ENCODE measurements at regions not wholly inside any gene's neighbourhood (a gene's known extent, or its start where the extent isn't known, plus 50 kb on each side); places are given as distances from the start of the nearest gene placed in this dataset.

DNA sequence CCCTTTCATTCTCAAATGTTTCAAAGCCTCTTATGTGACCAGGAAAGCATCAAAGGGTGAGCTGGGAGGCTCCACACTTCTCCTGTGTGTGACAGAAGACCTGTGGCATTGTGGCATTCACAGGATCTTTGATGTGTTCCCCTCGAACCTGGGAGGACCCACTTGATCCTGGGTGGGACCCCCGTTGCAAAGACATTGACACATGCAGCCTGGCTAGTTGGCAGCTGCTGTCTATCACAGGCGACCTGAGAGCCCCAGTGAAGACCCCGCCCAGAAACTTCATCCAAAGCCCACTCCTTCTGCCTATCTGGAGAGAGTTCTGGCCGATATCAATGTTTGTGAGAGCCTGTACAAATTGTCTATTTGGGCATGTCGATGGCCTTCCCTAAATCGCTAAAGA, 140.4 kb upstream of the ATP2B2 start:
- Histone ChIP-seq H3K27ac (ENCODE audit: low read depth, low read length, poor library complexity, severe bottlenecking) (no peak overlapping the region), H2AFZ (ENCODE audit: low read length) (no peak overlapping the region), H4K20me1 (ENCODE audit: insufficient read depth, low read length) (no peaks in the 10 kb centered on the region), H3K9me3 (ENCODE audit: low read length) (no peaks in the 10 kb centered on the region), H3K36me3 (ENCODE audit: insufficient read depth, low read length) (no peaks in the 10 kb centered on the region), H3K9me2 (ENCODE audit: insufficient read depth, low read length) (no peaks in the 10 kb centered on the region), H3K4me1 (ENCODE audit: insufficient read depth, low read length, poor library complexity, severe bottlenecking) (no peaks in the 10 kb centered on the region), H3K4me2 (ENCODE audit: low read length) (no peak overlapping the region), H3K4me3 (ENCODE audit: low read depth, low read length, poor library complexity, severe bottlenecking) (no peak overlapping the region), H3K79me2 (ENCODE audit: insufficient read depth, low read depth, low read length) (no peaks in the 10 kb centered on the region)
- no peak for DNase-seq (ENCODE audit: low spot score)
- POLR2A ChIA-PET, result no interaction called here
- intact Hi-C loops (cut with micrococcal nuclease; ENCODE audit: unreplicated experiment), result no loop called here
- CTCF ChIA-PET (ENCODE audit: unreplicated experiment), result no interaction called here
- no peak for TF ChIP-seq CTCF (conservative IDR thresholded peaks at IDR 0.05; ENCODE audit: low read length)
- BruUV-seq (replicated peaks), result no TSS peak

DNA sequence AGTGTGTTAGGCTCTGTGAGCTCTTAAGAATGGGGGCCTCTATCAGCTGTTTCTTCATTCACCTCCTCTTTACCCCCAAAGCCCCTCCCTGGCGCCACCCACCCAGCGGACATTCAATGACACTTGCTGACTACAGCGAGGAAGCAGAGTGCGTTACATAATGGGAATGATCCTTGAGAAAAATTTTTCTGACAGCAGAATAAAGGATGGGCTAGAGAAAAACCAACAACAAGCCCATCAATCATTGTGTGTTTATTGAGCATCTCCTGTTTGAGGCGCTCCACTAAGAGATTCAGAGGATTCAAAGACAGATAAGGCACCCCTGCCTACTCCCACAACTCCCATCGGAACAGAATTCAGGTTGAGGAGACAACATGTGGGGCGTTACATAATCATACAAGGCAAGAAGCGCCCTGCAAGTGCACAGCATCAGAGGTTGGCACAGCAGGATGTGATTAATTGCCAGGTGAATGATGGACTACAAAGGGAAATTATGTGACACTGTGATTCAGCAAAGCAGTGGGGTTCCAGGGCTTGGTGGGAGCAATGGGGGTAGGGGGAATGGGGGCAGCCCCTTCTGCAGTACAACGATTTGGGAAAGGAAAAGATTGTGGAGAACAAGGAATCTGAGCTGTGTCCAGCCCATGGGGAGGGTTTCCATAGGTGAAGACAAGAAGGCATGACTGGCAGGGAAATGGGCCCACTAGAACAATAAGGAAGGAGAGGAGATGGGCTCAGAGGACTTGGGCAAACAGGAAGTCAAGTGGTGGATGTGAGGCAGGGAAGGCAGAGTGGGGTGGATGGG, 141.3 kb upstream of the ATP2B2 start:
- no peaks in the 10 kb centered on the region for H3K9me3 ChIP-seq (ENCODE audit: low read length)
- H3K36me3 ChIP-seq (ENCODE audit: insufficient read depth, low read length), result no peaks in the 10 kb centered on the region
- POLR2A ChIA-PET, result no interaction called here
- no peak overlapping the region for H3K27ac ChIP-seq (ENCODE audit: low read depth, low read length, poor library complexity, severe bottlenecking)
- no peaks in the 10 kb centered on the region for H4K20me1 ChIP-seq (ENCODE audit: insufficient read depth, low read length)
- no peaks in the 10 kb centered on the region for H3K79me2 ChIP-seq (ENCODE audit: insufficient read depth, low read depth, low read length)
- intact Hi-C loops (cut with micrococcal nuclease; ENCODE audit: unreplicated experiment), result no loop called here
- H2AFZ ChIP-seq (ENCODE audit: low read length), result no peak overlapping the region
- H3K4me2 ChIP-seq (ENCODE audit: low read length), result no peak overlapping the region
- no TSS peak for BruUV-seq (replicated peaks)
- H3K4me1 ChIP-seq (ENCODE audit: insufficient read depth, low read length, poor library complexity, severe bottlenecking), result no peaks in the 10 kb centered on the region
- H3K4me3 ChIP-seq (ENCODE audit: low read depth, low read length, poor library complexity, severe bottlenecking), result no peak overlapping the region
- DNase-seq (ENCODE audit: low spot score), result no peak
- no peak for TF ChIP-seq CTCF (conservative IDR thresholded peaks at IDR 0.05; ENCODE audit: low read length)
- no peak for TF ChIP-seq EZH2phosphoT487 (IDR thresholded peaks at IDR 0.05; ENCODE audit: borderline replicate concordance, low read depth, low read length)
- CTCF ChIA-PET (ENCODE audit: unreplicated experiment), result no interaction called here
- no peaks in the 10 kb centered on the region for H3K9me2 ChIP-seq (ENCODE audit: insufficient read depth, low read length)

DNA sequence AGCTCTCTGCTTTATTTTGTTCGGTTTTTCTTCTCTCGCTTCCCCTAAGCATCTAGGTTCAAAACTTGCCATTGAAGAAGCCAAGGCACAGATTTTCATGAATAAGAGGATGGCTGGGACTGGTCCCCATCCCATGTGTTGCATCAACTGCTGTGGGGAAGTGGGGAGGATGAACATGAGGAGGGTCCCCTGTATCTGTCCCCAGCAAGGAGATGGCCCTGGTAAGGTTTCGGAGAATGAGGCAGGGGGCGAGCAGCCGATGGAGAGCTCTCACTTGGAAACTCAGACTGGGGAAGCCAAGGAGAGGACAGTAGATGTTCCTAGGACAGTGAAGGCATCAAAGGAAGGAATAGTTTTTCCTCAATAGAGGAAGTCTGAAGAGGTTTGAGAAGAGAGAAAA, 142.0 kb upstream of the ATP2B2 start:
- Histone ChIP-seq H3K4me2 (ENCODE audit: low read length) (no peak overlapping the region), H3K4me1 (ENCODE audit: insufficient read depth, low read length, poor library complexity, severe bottlenecking) (no peaks in the 10 kb centered on the region), H3K79me2 (ENCODE audit: insufficient read depth, low read depth, low read length) (no peaks in the 10 kb centered on the region), H2AFZ (ENCODE audit: low read length) (no peak overlapping the region), H3K4me3 (ENCODE audit: low read depth, low read length, poor library complexity, severe bottlenecking) (no peak overlapping the region), H3K9me3 (ENCODE audit: low read length) (no peaks in the 10 kb centered on the region), H3K27ac (ENCODE audit: low read depth, low read length, poor library complexity, severe bottlenecking) (no peak overlapping the region), H4K20me1 (ENCODE audit: insufficient read depth, low read length) (no peaks in the 10 kb centered on the region), H3K36me3 (ENCODE audit: insufficient read depth, low read length) (no peaks in the 10 kb centered on the region), H3K9me2 (ENCODE audit: insufficient read depth, low read length) (no peaks in the 10 kb centered on the region)
- BruUV-seq (replicated peaks), result no TSS peak
- no peak for DNase-seq (ENCODE audit: low spot score)
- TF ChIP-seq CTCF (conservative IDR thresholded peaks at IDR 0.05; ENCODE audit: low read length), result no peak
- no peak for TF ChIP-seq EZH2phosphoT487 (IDR thresholded peaks at IDR 0.05; ENCODE audit: borderline replicate concordance, low read depth, low read length)
- POLR2A ChIA-PET, result no interaction called here
- intact Hi-C loops (cut with micrococcal nuclease; ENCODE audit: unreplicated experiment), result no loop called here
- CTCF ChIA-PET (ENCODE audit: unreplicated experiment), result no interaction called here

Data from OCI-LY7 (cell line).